ENCODE measurements at regions not wholly inside any gene's neighbourhood (a gene's known extent, or its start where the extent isn't known, plus 50 kb on each side); places are given as distances from the start of the nearest gene placed in this dataset.

GRCh38 chr15:93231261-93231925 lies 142.4 kb upstream of the RGMA start:
- FAIRE-seq (no peak), ATAC-seq (no peak), DNase-seq (no peak)
- Histone ChIP-seq H3K4me1 (no peaks in the 10 kb centered on the region), H3K27ac (no peak overlapping the region), H3K4me3 (no peak overlapping the region), H3K27me3 (no peaks in the 10 kb centered on the region), H3K9me3 (no peaks in the 10 kb centered on the region), H3K36me3 (no peaks in the 10 kb centered on the region)
- intact Hi-C loops (cut with DNase I): no loop called here
- 72 to 78% methylated on average over 2 of the region's 2 CpGs for WGBS, 2 donors
- no peak for TF ChIP-seq CTCF (IDR thresholded peaks at IDR 0.05)

GRCh38 chr15:93228546-93228945 lies 139.5 kb upstream of the RGMA start:
- TF ChIP-seq CTCF (IDR thresholded peaks at IDR 0.05): no peak
- FAIRE-seq: no peak
- no peak for DNase-seq
- H3K9me3 ChIP-seq: no peaks in the 10 kb centered on the region
- no peak overlapping the region for H3K4me3 ChIP-seq
- 86 to 94% methylated on average over 3 of the region's 3 CpGs for WGBS, 2 donors
- intact Hi-C loops (cut with DNase I): no loop called here
- H3K27me3 ChIP-seq: no peaks in the 10 kb centered on the region
- no peaks in the 10 kb centered on the region for H3K4me1 ChIP-seq
- ATAC-seq: no peak
- no peak overlapping the region for H3K27ac ChIP-seq
- no peaks in the 10 kb centered on the region for H3K36me3 ChIP-seq

GRCh38 chr15:93223803-93224202 lies 134.8 kb upstream of the RGMA start:
- FAIRE-seq: no peak
- no peak for DNase-seq
- ATAC-seq: no peak
- 88 to 95% methylated on average over 7 of the region's 7 CpGs for WGBS, 2 donors
- intact Hi-C loops (cut with DNase I): no loop called here
- no peaks in the 10 kb centered on the region for H3K36me3 ChIP-seq
- H3K4me1 ChIP-seq: no peaks in the 10 kb centered on the region
- no peaks in the 10 kb centered on the region for H3K9me3 ChIP-seq
- H3K27ac ChIP-seq: no peak overlapping the region
- H3K4me3 ChIP-seq: no peak overlapping the region
- TF ChIP-seq CTCF (IDR thresholded peaks at IDR 0.05): no peak
- no peaks in the 10 kb centered on the region for H3K27me3 ChIP-seq

GRCh38 chr15:93221759-93222158 lies 132.7 kb upstream of the RGMA start:
- intact Hi-C loops (cut with DNase I): no loop called here
- ATAC-seq (no peak), DNase-seq (no peak), FAIRE-seq (no peak)
- no peaks in the 10 kb centered on the region for H3K4me1 ChIP-seq
- H3K27me3 ChIP-seq: no peaks in the 10 kb centered on the region
- H3K36me3 ChIP-seq: no peaks in the 10 kb centered on the region
- no peaks in the 10 kb centered on the region for H3K9me3 ChIP-seq
- TF ChIP-seq CTCF (IDR thresholded peaks at IDR 0.05): no peak
- H3K4me3 ChIP-seq: no peak overlapping the region
- H3K27ac ChIP-seq: no peak overlapping the region
- WGBS, 2 donors: 66 to 76% methylated on average over 4 of the region's 4 CpGs

GRCh38 chr15:93219859-93220420 lies 130.9 kb upstream of the RGMA start:
- Histone ChIP-seq H3K36me3 (no peaks in the 10 kb centered on the region), H3K27me3 (no peaks in the 10 kb centered on the region), H3K4me1 (no peaks in the 10 kb centered on the region), H3K27ac (no peak overlapping the region), H3K9me3 (no peaks in the 10 kb centered on the region), H3K4me3 (no peak overlapping the region)
- ATAC-seq (no peak), DNase-seq (no peak), FAIRE-seq (no peak)
- TF ChIP-seq CTCF (IDR thresholded peaks at IDR 0.05): no peak
- 75 to 86% methylated on average over 2 of the region's 2 CpGs for WGBS, 2 donors
- intact Hi-C loops (cut with DNase I): no loop called here
